T-helper 9 cell (primary cell): ENCODE measurements at regions not wholly inside any gene's neighbourhood (a gene's known extent, or its start where the extent isn't known, plus 50 kb on each side); places are given as distances from the start of the nearest gene placed in this dataset.

ENCODE experiments used
- DNase-seq: peaks from one replicate; pipeline ENCODE4 v3.0.0-alpha.2; 2020

GRCh38 chr5:123800640-123801039 is 288.7 kb downstream of the CSNK1G3 start:
- DNase-seq, result no peak

GRCh38 chr5:123795688-123796087 is 283.7 kb downstream of the CSNK1G3 start:
- DNase-seq, result no peak

- no peak for DNase-seq
These were observed 278.2 kb downstream of the CSNK1G3 start for GRCh38 chr5:123790226-123790625.

- DNase-seq, result no peak
These were observed 275.7 kb downstream of the CSNK1G3 start for GRCh38 chr5:123787635-123788034.

GRCh38 chr5:123787136-123787535 is 275.2 kb downstream of the CSNK1G3 start:
- no peak for DNase-seq

- DNase-seq, result no peak
These were observed 274.4 kb downstream of the CSNK1G3 start for GRCh38 chr5:123786411-123786810.

GRCh38 chr5:123785162-123786071 is 273.4 kb downstream of the CSNK1G3 start:
- DNase-seq, result no peak

GRCh38 chr5:123783421-123783820 is 271.4 kb downstream of the CSNK1G3 start:
- no peak for DNase-seq

GRCh38 chr5:123778641-123779040 is 266.7 kb downstream of the CSNK1G3 start:
- DNase-seq, result no peak

- no peak for DNase-seq
These were observed 264.8 kb downstream of the CSNK1G3 start for GRCh38 chr5:123776761-123777160.

GRCh38 chr5:123771715-123772114 is 259.7 kb downstream of the CSNK1G3 start:
- DNase-seq, result no peak

GRCh38 chr5:123763201-123763600 is 251.2 kb downstream of the CSNK1G3 start:
- no peak for DNase-seq

- no peak for DNase-seq
These were observed 244.8 kb downstream of the CSNK1G3 start for GRCh38 chr5:123756816-123757215.

- no peak for DNase-seq
These were observed 244.3 kb downstream of the CSNK1G3 start for GRCh38 chr5:123756318-123756665.

GRCh38 chr5:123755653-123756317 is 243.8 kb downstream of the CSNK1G3 start:
- no peak for DNase-seq

- no peak for DNase-seq
These were observed 242.9 kb downstream of the CSNK1G3 start for GRCh38 chr5:123754908-123755307.

GRCh38 chr5:123753937-123754891 is 242.2 kb downstream of the CSNK1G3 start:
- no peak for DNase-seq

- no peak for DNase-seq
These were observed 241.4 kb downstream of the CSNK1G3 start for GRCh38 chr5:123753180-123753936.

- no peak for DNase-seq
These were observed 240.7 kb downstream of the CSNK1G3 start for GRCh38 chr5:123752552-123753179.

GRCh38 chr5:123751670-123752069 is 239.7 kb downstream of the CSNK1G3 start:
- no peak for DNase-seq

GRCh38 chr5:123748239-123748638 is 236.3 kb downstream of the CSNK1G3 start:
- DNase-seq, result no peak
